GM10248 (cell line): ENCODE measurements at regions not wholly inside any gene's neighbourhood (a gene's known extent, or its start where the extent isn't known, plus 50 kb on each side); places are given as distances from the start of the nearest gene placed in this dataset.
A peak's percentile ranks its signal among the peaks of the same experiment; 100 is the strongest.

Source experiments
- CTCF ChIA-PET: fragments of 300-600 bp; sonication (Branson Sonifier 250); formaldehyde crosslinking; extraction: SDS; loops from one replicate; lab custom pipeline; 2021; ENCODE audit warnings: antibody characterized with exemption; lab: Yijun Ruan, JAX
- POLR2A ChIA-PET: fragments of 350-650 bp; sonication (Branson Sonifier 250); formaldehyde crosslinking; extraction: SDS; loops from one replicate; lab custom pipeline; 2020; ENCODE audit warnings: antibody characterized with exemption; lab: Yijun Ruan, JAX
- DNase-seq: peaks from one replicate; pipeline ENCODE4 v3.0.0; 2012; ENCODE audit errors: extremely low spot score
- CTCF ChIP-seq: IDR thresholded peaks from 2 replicates; pipeline ENCODE4 v1.5.1; 2012; ENCODE audit warnings: mild to moderate bottlenecking, low read depth; ENCODE audit errors: extremely low read depth, missing control alignments, control extremely low read depth

- CTCF ChIA-PET = no interaction called here
- DNase-seq = no peak
- POLR2A ChIA-PET = no interaction called here
- TF ChIP-seq CTCF = no peak
These were observed 243.4 kb upstream of the RPS23 start for GRCh38 chr5:82521431-82522051.

DNA sequence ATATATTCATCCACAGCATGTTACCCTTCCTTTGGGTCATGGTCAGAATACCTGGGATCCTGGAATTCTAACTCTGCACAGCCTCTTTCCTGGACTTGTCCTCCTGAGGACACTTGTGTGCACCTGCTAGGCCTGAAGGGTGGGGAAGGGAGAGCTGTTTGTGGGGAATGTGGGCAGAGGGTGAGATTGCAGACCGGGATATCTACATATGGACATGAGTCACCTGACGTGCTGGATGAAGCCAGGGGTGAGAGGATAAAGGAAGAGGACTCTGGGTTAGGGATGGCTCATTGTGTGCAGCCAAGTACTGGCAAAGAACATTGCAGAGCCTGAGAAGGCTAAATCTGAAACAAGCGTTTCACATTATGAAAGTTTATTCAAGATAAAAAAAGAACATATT, 241.4 kb upstream of the RPS23 start:
- TF ChIP-seq CTCF = no peak
- POLR2A ChIA-PET = no interaction called here
- DNase-seq = no peak
- CTCF ChIA-PET = no interaction called here

DNA sequence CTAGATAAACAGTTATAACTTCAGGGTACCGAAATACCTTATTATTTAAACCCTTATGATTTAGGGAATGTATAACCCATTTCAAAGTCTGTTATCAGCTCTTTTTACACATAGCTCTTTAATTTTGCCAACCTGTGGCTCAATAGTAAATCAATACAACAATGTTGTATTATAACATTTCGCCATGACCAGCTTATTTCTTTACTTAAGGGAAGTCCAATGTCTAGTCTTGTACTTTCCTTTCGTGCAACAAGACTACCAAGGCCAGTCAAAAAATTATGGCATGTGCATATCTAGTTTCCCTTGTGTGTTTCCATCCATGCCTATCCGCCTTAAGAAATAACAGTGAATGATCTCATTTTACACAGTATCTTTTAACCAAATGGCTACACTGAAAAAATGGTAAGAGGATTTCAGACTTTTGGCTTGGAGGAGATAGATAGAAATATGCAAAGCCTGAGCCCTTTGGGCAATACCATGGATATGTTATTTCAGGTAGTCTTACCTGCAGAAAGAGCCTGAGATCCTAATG, 239.5 kb upstream of the RPS23 start:
- ChIA-PET CTCF (interaction anchor here (0.7 to 1.3 kb wide), 4 partner anchors 9 to 30 kb away, joined by 3 to 4 read pairs (median 3); no protein-coding TSS in a partner anchor), POLR2A (no interaction called here)
- no peak for TF ChIP-seq CTCF
- DNase-seq = no peak

DNA sequence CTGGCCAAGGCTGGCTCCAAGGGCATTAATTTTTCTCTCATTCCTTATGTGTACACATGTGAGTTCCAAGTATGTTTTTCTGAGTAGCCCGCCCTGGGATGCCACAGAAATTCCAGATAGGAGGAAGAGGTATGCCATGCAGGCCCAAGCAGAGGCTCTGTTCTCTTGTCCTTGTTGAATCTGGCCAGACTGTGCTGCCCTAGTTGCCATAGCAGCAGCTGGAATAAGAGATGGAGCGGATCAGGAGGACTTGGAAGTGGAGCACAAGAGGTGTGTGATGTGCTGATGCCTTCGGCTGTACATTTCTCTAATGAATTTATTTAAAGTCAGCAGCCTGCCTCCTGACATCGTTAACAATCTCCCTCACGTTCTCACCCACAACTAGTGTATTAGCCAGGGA, 235.6 kb upstream of the RPS23 start:
- ChIA-PET CTCF (no interaction called here), POLR2A (no interaction called here)
- TF ChIP-seq CTCF = no peak
- no peak for DNase-seq

GRCh38 chr5:82512025-82512424, 233.9 kb upstream of the RPS23 start:
- no peak for TF ChIP-seq CTCF
- CTCF ChIA-PET = no interaction called here
- POLR2A ChIA-PET = no interaction called here
- peak; percentile 17 for DNase-seq

- ChIA-PET CTCF (no interaction called here), POLR2A (no interaction called here)
- DNase-seq = no peak
- TF ChIP-seq CTCF = no peak
These were observed 233.0 kb upstream of the RPS23 start for GRCh38 chr5:82511134-82511533.
